Liver (tissue), 3 donors: ENCODE measurements at regions not wholly inside any gene's neighbourhood (a gene's known extent, or its start where the extent isn't known, plus 50 kb on each side); places are given as distances from the start of the nearest gene placed in this dataset.

ENCODE experiments used
- EGR1 ChIP-seq, 2 donors: IDR thresholded peaks; 2 replicates each; pipeline ENCODE4 v1.6.1; 2016 to 2018; ENCODE audit warnings: antibody characterized with exemption in 2 of 2, low read depth in 2 of 2
- FOXA1 ChIP-seq: IDR thresholded peaks from 2 replicates; pipeline ENCODE4 v1.6.1; 2016; ENCODE audit warnings: antibody characterized with exemption
- HNF4A ChIP-seq, 2 donors: conservative IDR thresholded peaks; 2 replicates each; pipeline ENCODE4 v1.6.1; 2016; ENCODE audit warnings: antibody characterized with exemption in 2 of 2, mild to moderate bottlenecking in 2 of 2
- JUND ChIP-seq, 2 donors: IDR thresholded peaks; 2 replicates each; pipeline ENCODE4 v1.6.1; 2016; ENCODE audit warnings: antibody characterized with exemption in 2 of 2
- RAD21 ChIP-seq, 2 donors: IDR thresholded peaks; 2 replicates each; pipeline ENCODE4 v1.6.1; 2016; ENCODE audit warnings: antibody characterized with exemption in 2 of 2, mild to moderate bottlenecking in 2 of 2
- RXRA ChIP-seq, 2 donors: IDR thresholded peaks; 2 replicates each; pipeline ENCODE4 v1.6.1; 2017 to 2018; ENCODE audit warnings: antibody characterized with exemption in 2 of 2, mild to moderate bottlenecking in 1 of 2
- SP1 ChIP-seq: IDR thresholded peaks from 2 replicates; pipeline ENCODE4 v1.6.1; 2018; ENCODE audit warnings: antibody characterized with exemption, mild to moderate bottlenecking
- TAF1 ChIP-seq: conservative IDR thresholded peaks from 2 replicates; pipeline ENCODE4 v1.6.1; 2016; ENCODE audit warnings: antibody characterized with exemption, mild to moderate bottlenecking
- YY1 ChIP-seq: IDR thresholded peaks from 2 replicates; pipeline ENCODE4 v1.6.1; 2016; ENCODE audit warnings: antibody characterized with exemption, mild to moderate bottlenecking
- TF ChIP-seq, protein P1 (sequence below): fragments of 150-350 bp; IDR thresholded peaks from 2 replicates; pipeline ENCODE4 v1.5.1; 2017; ENCODE audit warnings: improper control_type of control experiment, low read depth, low read length; ENCODE audit not compliant: missing input control
- TF ChIP-seq, protein P2 (sequence below): IDR thresholded peaks from 2 replicates; pipeline ENCODE4 v1.6.1; 2016; ENCODE audit warnings: antibody characterized with exemption, mild to moderate bottlenecking
- TF ChIP-seq, protein P3 (sequence below): IDR thresholded peaks from 2 replicates; pipeline ENCODE4 v1.6.1; 2016; ENCODE audit warnings: antibody characterized with exemption
- TF ChIP-seq, protein P4 (sequence below): IDR thresholded peaks from 2 replicates; pipeline ENCODE4 v1.6.1; 2016; ENCODE audit warnings: antibody characterized with exemption
- donor health status: healthy.
- donor health status: healthy.

DNA sequence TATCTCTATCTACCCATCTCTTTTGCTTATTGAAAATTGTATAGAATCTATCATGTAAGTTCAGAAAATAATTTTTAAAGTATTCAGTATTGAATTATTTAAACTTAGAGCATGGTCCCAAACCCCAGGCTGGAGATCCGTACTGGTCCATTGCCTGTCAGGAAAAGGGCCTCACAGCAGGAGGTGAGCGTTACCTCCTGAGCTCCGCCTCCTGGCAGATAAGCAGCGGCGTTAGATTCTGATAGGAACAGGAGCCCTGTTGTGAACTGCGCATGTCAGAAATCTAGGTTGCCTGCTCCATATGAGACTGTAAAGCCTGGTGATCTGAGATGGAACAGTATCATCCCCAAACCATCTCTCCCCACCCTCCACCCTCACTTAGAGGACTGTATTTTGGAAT is 266.0 kb upstream of the CNTNAP2 start:
- TF ChIP-seq, protein P1, sequence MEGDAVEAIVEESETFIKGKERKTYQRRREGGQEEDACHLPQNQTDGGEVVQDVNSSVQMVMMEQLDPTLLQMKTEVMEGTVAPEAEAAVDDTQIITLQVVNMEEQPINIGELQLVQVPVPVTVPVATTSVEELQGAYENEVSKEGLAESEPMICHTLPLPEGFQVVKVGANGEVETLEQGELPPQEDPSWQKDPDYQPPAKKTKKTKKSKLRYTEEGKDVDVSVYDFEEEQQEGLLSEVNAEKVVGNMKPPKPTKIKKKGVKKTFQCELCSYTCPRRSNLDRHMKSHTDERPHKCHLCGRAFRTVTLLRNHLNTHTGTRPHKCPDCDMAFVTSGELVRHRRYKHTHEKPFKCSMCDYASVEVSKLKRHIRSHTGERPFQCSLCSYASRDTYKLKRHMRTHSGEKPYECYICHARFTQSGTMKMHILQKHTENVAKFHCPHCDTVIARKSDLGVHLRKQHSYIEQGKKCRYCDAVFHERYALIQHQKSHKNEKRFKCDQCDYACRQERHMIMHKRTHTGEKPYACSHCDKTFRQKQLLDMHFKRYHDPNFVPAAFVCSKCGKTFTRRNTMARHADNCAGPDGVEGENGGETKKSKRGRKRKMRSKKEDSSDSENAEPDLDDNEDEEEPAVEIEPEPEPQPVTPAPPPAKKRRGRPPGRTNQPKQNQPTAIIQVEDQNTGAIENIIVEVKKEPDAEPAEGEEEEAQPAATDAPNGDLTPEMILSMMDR: no peak
- TF ChIP-seq RXRA (IDR thresholded peaks at IDR 0.05) (no peak), FOXA1 (no peak), HNF4A (conservative IDR thresholded peaks at IDR 0.05) (no peak), EGR1 (IDR thresholded peaks at IDR 0.05; ENCODE audit: low read depth in 2 of 2) (no peak), JUND (IDR thresholded peaks at IDR 0.05) (no peak), TAF1 (no peak), SP1 (no peak), YY1 (no peak), RAD21 (IDR thresholded peaks at IDR 0.05) (no peak)
- TF ChIP-seq, protein P2, sequence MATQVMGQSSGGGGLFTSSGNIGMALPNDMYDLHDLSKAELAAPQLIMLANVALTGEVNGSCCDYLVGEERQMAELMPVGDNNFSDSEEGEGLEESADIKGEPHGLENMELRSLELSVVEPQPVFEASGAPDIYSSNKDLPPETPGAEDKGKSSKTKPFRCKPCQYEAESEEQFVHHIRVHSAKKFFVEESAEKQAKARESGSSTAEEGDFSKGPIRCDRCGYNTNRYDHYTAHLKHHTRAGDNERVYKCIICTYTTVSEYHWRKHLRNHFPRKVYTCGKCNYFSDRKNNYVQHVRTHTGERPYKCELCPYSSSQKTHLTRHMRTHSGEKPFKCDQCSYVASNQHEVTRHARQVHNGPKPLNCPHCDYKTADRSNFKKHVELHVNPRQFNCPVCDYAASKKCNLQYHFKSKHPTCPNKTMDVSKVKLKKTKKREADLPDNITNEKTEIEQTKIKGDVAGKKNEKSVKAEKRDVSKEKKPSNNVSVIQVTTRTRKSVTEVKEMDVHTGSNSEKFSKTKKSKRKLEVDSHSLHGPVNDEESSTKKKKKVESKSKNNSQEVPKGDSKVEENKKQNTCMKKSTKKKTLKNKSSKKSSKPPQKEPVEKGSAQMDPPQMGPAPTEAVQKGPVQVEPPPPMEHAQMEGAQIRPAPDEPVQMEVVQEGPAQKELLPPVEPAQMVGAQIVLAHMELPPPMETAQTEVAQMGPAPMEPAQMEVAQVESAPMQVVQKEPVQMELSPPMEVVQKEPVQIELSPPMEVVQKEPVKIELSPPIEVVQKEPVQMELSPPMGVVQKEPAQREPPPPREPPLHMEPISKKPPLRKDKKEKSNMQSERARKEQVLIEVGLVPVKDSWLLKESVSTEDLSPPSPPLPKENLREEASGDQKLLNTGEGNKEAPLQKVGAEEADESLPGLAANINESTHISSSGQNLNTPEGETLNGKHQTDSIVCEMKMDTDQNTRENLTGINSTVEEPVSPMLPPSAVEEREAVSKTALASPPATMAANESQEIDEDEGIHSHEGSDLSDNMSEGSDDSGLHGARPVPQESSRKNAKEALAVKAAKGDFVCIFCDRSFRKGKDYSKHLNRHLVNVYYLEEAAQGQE: no peak
- TF ChIP-seq, protein P3, sequence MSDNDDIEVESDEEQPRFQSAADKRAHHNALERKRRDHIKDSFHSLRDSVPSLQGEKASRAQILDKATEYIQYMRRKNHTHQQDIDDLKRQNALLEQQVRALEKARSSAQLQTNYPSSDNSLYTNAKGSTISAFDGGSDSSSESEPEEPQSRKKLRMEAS: no peak
- TF ChIP-seq, protein P4, sequence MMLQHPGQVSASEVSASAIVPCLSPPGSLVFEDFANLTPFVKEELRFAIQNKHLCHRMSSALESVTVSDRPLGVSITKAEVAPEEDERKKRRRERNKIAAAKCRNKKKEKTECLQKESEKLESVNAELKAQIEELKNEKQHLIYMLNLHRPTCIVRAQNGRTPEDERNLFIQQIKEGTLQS: no peak
